ENCODE measurements at regions not wholly inside any gene's neighbourhood (a gene's known extent, or its start where the extent isn't known, plus 50 kb on each side); places are given as distances from the start of the nearest gene placed in this dataset.
"Not testable (repeated sequence)": the region's sequence is repeated elsewhere in the genome, so short reads cannot be mapped to it uniquely, and the experiment has no call there.

DNA sequence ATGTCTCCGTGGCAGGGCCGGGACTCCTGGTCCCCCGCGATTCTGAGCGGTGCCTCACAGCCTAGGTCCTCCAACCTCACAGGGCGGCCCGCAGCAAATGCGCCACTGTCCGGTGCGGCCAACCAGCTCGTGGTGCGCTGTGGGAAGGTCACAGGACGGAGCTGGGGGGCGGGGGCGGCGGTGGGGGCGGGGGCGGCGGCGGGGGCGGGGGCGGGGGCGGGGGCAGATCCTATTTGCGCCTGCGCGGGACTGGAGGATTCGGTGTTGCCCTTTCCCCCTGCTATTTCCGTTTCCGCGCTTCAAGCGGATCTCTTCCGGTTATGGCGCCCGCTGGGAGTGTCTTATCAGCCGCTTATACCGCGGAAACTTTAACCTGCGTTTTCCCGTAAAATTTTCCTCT lies 106.7 kb upstream of the SNRPN start:
- no peak for DNase-seq

DNA sequence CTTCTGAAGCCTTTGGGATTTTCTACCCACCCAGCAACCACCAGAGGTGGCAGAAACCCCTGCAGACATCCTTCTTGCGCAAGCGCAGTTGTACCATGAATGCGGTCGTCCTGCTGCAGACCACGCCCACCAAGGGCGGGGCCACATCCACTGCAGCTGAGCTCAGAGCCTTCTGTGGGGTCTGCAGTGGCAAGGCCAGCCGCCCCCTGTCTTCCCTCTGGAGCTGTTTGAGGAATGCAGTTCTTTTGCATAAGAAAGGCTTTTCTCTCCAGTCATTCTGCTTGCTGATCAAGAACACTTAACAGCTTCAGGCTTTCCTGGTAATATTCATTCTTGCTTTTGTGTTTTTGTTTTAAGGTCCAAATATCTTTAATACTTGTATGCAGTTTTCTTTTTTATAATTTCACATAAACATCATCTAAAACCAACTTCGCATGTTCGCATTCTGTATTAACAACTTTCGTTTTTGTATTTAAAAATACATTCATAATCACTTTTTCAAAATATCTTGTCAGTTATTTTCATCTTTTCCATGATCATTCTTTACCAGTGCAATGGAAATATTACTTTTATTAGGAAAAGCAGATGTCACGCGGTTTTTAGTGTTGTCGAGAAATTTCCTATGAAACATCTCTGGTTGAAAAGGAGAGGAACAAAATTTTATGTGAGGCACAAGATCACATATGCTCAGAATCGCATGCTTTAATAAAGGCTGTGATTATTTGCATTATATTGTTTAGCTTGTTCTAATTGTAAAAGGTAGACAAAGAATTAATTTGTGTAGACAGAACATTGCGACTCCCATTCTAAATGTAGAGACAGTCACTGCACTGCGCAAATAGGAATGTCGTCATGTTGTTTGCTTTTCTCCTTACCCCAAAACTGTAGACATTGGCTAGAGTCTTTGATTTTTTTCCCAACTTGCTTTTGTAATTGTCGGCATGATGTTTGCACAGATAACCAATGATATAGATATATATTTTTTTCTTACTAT lies 98.1 kb upstream of the SNRPN start:
- no peak for DNase-seq

DNA sequence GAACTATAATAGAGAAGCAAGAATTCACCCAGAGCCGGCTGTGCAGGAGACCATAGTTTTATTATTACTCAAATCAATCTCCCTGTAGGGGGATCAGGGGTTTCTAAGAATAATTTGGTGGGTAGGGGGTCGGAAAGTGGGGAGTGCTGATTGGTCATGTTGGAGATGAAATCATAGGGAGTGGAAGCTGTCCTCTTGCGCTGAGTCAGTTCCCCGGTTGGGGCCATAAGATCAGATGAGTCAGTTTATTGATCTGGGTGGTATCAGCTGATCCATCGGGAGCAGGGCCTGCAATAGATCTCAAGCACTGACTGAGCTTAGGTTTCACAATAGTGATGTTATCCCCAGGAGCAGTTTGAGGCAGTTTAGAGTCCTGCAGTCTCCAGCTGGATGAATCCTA lies 97.0 kb upstream of the SNRPN start:
- DNase-seq: no peak

DNA sequence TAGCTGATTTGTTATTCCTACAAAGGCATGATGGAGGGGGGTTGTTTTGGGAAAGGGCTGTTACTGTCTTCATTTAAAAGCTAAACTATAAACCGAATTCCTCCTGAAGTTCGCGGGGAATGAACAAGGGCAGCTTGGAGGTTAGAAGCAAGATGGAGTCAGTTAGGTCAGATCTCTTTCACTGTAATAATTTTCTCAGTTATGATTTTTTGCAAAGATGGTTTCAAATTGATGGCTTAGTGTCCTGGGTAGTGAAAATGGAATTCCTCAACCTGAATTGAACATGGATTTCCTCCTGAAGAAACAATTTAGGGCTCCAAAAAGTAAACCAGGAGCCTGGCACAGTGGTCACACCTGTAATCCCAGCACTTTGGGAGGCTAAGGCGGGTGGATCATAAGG lies 96.6 kb upstream of the SNRPN start:
- DNase-seq: not testable (repeated sequence)

DNA sequence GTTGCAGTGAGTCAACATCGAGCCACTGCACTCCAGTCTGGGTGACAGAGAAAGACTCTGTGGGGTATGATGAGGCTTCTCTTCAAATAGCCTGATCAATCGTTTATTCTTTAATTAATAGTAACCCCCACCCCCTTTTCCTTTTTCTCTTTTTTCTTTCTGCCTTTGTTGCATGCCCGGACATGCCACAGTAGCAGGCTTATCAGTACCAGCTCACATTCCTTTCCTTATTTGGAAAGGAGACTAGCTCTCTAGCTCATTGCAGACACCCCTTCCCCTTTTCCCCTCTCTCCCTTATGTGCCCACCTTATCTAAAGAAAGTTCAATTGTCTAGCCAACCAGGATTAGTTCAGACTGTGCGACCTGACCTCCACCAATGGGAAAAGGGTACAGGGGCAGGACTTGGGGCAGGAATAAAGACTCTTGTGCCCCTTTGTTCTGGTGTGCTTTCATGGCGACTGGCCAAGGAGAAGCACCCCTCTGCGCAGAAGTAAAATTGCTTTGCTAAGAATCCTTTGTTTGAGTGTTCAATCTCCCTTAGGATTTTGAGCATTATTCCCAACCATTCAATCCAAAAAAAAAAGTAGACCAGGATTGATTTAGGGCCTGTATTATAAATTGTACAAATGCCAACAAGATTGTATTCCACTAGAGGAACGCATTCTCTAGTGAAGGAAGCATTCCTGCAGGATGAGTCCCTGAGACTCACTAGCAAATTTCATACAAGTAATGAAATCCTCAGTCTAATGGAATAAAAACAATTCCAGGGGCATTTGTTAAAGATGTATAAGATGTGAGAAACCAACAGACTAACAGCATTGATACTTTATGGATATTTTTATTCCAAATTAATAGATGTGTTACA lies 95.8 kb upstream of the SNRPN start:
- no peak for DNase-seq

DNA sequence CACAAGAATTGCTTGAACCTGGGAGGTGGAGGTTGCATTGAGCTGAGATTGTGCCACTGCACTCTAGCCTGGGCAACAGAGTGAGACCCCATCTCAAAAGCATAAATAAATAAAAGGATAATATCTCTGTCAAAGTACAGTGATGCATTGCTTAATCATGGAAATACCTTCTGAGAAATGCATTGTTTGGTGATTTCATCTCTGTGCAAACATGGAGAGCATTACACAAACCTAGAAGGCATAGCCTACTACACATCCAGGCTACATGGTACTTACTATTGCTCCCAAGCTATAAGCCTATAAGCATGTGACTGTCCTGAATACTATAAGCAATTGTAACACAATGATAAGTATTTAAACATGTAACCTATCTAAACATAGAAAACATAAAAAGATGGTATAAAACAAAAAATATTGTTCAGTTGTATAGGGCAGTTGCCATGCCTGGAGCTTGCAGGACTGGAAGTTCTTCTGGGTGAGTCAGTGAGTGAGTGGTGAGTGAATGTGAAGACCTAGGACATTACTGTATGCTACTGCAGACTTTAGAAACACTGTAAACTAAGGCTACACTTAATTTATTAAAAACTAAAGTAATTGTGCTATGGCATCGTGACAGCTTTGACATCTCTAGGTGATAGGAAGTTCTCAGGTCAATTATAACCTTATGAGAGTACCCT lies 93.6 kb upstream of the SNRPN start:
- DNase-seq: no peak

DNA sequence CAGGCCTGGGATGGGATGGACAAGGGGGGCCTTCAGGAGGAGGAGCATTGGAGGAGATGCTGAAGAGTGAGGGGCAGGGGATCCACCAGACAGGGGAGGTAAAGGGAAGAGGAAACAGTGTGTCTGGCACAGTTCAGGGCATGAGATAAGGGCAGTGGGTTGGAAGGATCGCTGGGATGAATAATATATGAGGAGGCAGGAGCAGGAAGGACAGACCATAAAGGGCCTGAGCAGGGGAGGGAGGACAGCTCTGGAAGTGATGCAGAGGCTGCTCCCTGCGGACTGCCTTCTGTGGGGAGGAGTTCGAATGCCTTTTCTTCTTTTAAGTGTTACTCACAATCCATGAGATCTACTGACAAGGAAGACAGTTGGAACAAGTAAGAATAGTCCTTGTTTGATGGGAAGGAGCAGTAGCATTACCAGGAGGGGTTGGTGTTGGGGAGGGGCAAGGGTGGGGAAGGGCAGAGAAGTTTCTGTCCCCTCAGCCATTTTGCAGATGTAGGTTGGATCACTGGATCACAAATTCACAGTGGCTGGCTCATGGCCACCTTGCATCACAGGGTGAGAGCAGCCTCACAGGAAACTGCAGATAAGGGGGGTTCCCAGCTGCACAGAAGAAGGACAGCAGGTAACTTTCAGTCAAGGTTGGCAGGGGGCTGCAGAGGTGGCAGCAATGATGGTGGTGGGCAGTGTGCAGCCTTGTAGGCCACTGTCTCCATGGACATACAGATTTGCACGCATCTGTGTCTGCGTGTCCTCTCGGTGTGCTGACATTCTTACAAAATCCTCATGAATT lies 91.9 kb upstream of the SNRPN start:
- DNase-seq: no peak

DNA sequence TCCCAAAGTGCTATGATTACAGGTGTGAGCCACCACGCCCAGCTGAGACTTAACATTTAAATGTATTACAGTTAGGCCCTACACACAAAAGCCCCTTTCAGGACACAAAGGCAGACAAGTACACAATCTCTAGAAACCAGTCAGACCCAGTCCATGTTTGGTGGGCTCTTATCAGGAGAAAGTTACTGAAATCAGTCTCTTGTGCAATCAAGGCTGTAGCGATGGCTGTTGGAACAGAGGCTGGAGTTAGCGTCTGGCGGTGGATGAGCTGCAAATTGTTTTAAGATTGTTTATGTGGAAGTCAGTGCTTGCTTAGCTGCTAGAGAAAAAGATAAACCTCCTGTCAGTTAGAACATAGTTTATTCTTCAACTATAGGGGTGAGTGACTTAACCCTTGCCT lies 89.5 kb upstream of the SNRPN start:
- no peak for DNase-seq

DNA sequence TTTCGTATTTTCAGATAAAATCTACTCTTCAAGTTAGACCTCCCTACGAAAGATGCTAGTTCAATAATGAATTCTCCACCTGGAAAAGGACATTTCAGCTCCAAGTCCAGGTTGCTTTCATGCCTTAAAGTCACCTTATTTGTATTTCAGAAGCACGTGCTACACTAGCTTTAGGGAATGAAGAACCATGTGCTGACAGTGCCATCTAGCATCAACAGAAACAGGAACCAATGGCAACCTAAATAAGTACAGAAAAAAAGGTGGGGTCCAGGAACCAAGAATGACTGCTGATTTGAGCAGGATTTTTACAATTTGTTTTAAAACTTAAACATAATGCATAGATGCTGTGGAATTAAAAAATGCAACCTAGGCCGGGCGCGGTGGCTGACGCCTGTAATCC lies 77.6 kb upstream of the SNRPN start:
- no peak for DNase-seq

DNA sequence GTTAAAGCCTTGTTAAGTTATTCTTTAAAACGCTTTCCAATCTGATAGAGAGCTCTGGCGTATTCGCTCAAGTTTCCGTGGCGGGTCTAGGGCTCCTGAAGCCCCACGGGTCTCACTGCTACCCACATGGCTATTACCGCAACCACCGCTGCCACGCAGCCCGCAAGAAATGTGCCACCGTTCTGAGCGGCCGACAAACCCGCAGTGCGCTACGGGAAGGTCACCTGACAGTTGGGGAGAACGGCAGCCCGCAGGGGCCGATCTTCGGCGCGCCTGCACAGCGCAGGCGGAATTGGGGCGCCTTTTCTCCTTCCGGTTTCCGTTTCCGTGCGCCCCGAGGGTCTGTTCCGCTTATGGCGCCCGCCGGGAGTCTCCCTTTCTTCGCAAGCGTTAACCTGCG lies 76.6 kb upstream of the SNRPN start:
- no peak for DNase-seq

DNA sequence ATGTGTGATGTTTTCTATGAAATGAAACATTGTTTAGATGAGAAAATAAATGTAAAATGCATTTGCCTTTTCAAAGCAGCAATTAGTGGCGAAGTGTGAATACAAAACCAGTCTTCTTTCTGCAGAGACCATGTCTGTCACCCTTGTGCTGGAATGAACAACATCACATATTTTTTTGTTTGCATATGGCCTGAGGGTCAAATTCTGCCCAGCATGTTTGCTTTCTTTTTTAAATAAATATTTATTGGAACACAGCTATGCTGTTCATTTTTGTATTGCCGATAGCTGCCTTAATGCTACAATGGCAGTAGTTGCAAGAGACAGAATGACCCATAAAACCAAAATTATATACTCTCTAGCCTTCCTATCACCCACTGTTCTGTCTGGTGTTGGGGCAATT lies 75.3 kb upstream of the SNRPN start:
- no peak for DNase-seq

DNA sequence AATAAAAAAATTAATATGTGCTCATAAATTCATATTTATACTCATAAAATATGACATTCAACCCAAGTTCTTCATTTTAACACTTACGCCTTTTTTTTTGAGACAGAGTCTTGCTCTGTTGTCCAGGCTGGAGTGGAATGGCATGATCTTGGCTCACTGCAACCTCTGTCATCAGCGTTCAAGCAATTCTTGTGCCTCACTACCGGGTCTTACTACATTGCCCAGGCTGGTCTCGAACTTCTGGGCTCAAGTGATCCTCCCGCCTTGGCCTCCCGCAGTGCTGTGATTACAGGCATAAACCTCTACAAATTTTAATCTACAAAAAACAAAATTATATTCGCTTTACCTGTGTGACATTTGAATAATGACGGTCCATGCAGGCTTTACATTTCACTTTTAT lies 74.1 kb upstream of the SNRPN start:
- no peak for DNase-seq

DNA sequence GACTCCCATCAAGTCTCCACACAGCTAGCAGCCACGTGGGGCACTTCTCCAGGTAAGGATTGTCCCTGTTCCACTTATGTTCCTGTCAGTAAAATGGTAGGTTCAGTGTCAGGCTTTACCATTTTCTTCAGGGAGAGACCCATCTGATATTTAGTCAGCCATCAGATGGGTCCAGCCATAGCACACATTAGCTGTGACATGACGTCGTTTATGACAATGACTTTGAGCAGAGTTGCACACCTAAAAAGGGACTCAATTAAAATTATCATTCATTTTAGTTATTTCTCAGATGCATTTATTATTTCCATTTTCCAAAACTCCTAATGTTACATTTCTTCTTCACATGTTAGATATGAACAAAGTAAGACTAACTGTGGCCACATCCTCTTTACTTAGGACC lies 68.2 kb upstream of the SNRPN start:
- no peak for DNase-seq

DNA sequence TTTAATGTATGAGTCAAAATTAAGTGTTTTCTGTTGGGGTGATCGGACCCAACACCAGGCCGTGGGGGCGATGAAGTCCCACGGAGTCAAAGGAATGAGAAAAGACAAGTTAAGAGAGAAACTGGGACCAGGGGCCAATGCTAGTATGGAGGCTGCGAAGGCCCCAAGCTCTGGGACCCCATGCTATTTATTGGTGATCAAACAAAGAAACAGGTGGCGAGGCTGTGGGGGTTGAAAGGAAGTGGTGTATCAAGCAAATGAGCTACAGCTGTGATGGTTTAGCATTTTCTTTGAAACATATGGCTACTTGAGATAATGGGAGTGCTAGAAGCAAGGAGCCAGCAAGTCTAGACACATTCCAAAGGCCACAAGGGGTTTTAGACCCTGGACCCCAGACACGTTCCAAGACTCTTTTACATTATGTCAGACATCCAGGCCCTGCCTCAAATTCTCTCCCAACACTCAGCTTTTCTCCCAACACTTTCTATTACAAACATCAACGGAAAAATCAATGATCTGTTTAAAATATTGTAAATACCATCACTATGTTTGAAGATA lies 56.0 kb upstream of the SNRPN start:
- DNase-seq: no peak

DNA sequence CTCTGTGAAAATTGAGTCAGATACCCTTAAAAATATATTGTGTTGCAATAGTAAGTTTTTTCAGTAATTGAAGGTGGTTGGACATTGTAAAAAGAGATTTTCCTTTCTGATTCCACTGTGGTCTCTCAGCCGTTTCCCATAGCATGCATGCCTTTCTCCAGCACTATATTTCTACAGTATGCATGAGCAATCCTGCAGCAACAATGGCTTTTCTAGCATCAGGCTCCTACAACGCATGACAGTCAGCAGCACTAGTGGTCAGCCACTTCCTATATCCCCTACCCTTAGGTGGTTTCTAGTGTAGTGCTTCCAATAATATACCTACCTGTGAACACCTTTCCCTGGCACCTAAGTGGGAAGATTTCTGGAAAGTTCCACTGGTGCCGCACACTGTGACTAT lies 55.4 kb upstream of the SNRPN start:
- no peak for DNase-seq

DNA sequence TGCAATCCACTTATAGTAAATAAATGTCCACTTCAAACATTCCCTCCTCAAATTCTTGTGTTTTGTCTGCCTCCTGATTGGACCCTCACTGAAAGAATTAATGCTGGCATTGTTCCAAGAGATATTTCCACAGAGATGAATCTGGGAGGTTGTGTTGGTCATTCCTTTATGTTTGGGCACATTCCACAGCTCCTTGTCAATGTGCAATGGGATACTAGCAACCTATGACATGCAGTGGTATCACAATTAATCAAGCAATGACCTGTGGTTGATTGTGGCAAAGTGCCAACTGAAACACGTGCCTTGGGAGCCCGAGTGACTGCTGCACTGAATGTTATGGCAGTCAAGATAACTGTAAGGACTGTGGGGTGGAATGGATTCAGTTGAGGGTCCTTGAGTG lies 55.0 kb upstream of the SNRPN start:
- no peak for DNase-seq

DNA sequence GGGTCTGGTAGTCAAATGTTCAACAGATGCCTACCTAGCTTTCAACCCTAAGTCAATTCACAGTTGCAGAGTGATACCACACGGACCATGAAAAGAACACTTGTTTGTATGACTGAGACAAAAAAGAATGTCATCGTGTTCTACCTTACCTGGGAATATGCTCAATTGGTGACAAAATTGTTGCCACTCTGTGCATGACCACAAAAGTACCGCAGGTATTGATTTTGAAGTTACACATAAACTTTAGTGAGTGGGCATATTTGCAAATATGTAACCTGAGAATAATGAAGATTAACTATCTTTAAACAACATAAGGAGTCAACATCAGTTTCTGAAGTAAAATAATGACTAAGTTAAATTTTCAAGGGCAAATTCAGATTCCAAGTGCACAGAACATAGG lies 53.4 kb upstream of the SNRPN start:
- no peak for DNase-seq

All from activated T-cell treated with anti-CD3 and anti-CD28 coated beads, Interleukin-2, amount 50 U/mL, for 1 hour (primary cell).